A673 (cell line): ENCODE measurements at regions not wholly inside any gene's neighbourhood (a gene's known extent, or its start where the extent isn't known, plus 50 kb on each side); places are given as distances from the start of the nearest gene placed in this dataset.

Source experiments
- EZH2 ChIP-seq: fragments of 200-600 bp; sonication (generic); IDR thresholded peaks from 2 replicates; pipeline ENCODE4 v1.6.1; 2017; ENCODE audit warnings: borderline replicate concordance, low read depth, mild to moderate bottlenecking, mixed read lengths, antibody characterized with exemption, low read length; ENCODE audit not compliant: poor library complexity, severe bottlenecking
- TF ChIP-seq, protein P1 (sequence below): fragments of 300-800, 200-600 bp; sonication (generic); conservative IDR thresholded peaks from 2 replicates; pipeline ENCODE4 v1.5.1; 2017; ENCODE audit warnings: low read depth, mild to moderate bottlenecking, antibody characterized with exemption, low read length, moderate library complexity, mixed read lengths

- TF ChIP-seq EZH2 = no peak
- TF ChIP-seq, protein P1, sequence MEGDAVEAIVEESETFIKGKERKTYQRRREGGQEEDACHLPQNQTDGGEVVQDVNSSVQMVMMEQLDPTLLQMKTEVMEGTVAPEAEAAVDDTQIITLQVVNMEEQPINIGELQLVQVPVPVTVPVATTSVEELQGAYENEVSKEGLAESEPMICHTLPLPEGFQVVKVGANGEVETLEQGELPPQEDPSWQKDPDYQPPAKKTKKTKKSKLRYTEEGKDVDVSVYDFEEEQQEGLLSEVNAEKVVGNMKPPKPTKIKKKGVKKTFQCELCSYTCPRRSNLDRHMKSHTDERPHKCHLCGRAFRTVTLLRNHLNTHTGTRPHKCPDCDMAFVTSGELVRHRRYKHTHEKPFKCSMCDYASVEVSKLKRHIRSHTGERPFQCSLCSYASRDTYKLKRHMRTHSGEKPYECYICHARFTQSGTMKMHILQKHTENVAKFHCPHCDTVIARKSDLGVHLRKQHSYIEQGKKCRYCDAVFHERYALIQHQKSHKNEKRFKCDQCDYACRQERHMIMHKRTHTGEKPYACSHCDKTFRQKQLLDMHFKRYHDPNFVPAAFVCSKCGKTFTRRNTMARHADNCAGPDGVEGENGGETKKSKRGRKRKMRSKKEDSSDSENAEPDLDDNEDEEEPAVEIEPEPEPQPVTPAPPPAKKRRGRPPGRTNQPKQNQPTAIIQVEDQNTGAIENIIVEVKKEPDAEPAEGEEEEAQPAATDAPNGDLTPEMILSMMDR = no peak
These were observed 324.8 kb upstream of the FTMT start for GRCh38 chr5:121526908-121527307.
